ENCODE measurements at regions not wholly inside any gene's neighbourhood (a gene's known extent, or its start where the extent isn't known, plus 50 kb on each side); places are given as distances from the start of the nearest gene placed in this dataset.

GRCh38 chr7:41170466-41170865 lies 532.4 kb downstream of the INHBA start:
- TF ChIP-seq, protein P1, sequence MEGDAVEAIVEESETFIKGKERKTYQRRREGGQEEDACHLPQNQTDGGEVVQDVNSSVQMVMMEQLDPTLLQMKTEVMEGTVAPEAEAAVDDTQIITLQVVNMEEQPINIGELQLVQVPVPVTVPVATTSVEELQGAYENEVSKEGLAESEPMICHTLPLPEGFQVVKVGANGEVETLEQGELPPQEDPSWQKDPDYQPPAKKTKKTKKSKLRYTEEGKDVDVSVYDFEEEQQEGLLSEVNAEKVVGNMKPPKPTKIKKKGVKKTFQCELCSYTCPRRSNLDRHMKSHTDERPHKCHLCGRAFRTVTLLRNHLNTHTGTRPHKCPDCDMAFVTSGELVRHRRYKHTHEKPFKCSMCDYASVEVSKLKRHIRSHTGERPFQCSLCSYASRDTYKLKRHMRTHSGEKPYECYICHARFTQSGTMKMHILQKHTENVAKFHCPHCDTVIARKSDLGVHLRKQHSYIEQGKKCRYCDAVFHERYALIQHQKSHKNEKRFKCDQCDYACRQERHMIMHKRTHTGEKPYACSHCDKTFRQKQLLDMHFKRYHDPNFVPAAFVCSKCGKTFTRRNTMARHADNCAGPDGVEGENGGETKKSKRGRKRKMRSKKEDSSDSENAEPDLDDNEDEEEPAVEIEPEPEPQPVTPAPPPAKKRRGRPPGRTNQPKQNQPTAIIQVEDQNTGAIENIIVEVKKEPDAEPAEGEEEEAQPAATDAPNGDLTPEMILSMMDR (IDR thresholded peaks at IDR 0.05) = no peak
- TF ChIP-seq POLR2A (IDR thresholded peaks at IDR 0.05) = no peak
